WTC11 (cell line): ENCODE measurements at regions not wholly inside any gene's neighbourhood (a gene's known extent, or its start where the extent isn't known, plus 50 kb on each side); places are given as distances from the start of the nearest gene placed in this dataset.

Experiments
- CTCF ChIP-seq: fragments of 200-600 bp; IDR thresholded peaks from 2 replicates; pipeline ENCODE4 v1.8.0; 2022; ENCODE audit warnings: antibody characterized with exemption
- E2F5 ChIP-seq: sonication (generic); formaldehyde crosslinking; IDR thresholded peaks from 2 replicates; pipeline ENCODE4 v1.8.1; 2022; ENCODE audit warnings: mild to moderate bottlenecking, moderate library complexity, missing genetic modification reagents
- NR1H2 ChIP-seq: sonication (generic); formaldehyde crosslinking; IDR thresholded peaks from 2 replicates; pipeline ENCODE4 v1.9.0; 2021; ENCODE audit warnings: mild to moderate bottlenecking, moderate library complexity, missing genetic modification reagents
- STAT6 ChIP-seq: sonication (generic); formaldehyde crosslinking; conservative IDR thresholded peaks from 2 replicates; pipeline ENCODE4 v1.8.1; 2023; ENCODE audit warnings: mild to moderate bottlenecking, low read depth, missing genetic modification reagents, moderate library complexity

- TF ChIP-seq E2F5 (no peak), NR1H2 (CRISPR knock-in tag) (no peak), CTCF (no peak), STAT6 (CRISPR knock-in tag) (no peak)
Measured at GRCh38 chr7:96823274-96823673, 113.6 kb upstream of the SEM1 start.
